OCI-LY1 (cell line): ENCODE measurements at regions not wholly inside any gene's neighbourhood (a gene's known extent, or its start where the extent isn't known, plus 50 kb on each side); places are given as distances from the start of the nearest gene placed in this dataset.

Source experiments
- CTCF ChIP-seq: fragments of 200-600 bp; sonication (generic), shearing (Covaris generic); IDR thresholded peaks from 2 replicates; pipeline ENCODE4 v1.5.1; 2017; ENCODE audit warnings: mild to moderate bottlenecking, antibody characterized with exemption, low read length, moderate library complexity, mixed read lengths
- EZH2 ChIP-seq: fragments of 200-600 bp; sonication (generic), shearing (Covaris generic); IDR thresholded peaks from 2 replicates; pipeline ENCODE4 v1.8.0; 2017; ENCODE audit warnings: borderline replicate concordance, mixed run types, mild to moderate bottlenecking, antibody characterized with exemption, low read length, moderate library complexity, mixed read lengths

- no peak for TF ChIP-seq CTCF
- TF ChIP-seq EZH2: no peak
Measured at GRCh38 chr5:112002376-112002775, 245.4 kb upstream of the NREP start.
